PC-3 (cell line): ENCODE measurements at regions not wholly inside any gene's neighbourhood (a gene's known extent, or its start where the extent isn't known, plus 50 kb on each side); places are given as distances from the start of the nearest gene placed in this dataset.

Experiments
- ATAC-seq: fragments of 200-7000 bp; cut with Tn5 transposase; 2 replicates; pipeline ENCODE4 v1.9.1; 2020; ENCODE audit warnings: mild to moderate bottlenecking, moderate library complexity
- BruUV-seq: library from RNA; stranded (reverse); fragments of 400-500 nt; replicated peaks from 2 replicates; lab custom pipeline; 2021; lab: Mats Ljungman, UMichigan
- CTCF ChIA-PET: fragments of 300-600 bp; sonication (Branson Sonifier 250); formaldehyde crosslinking; loops from one replicate; lab custom pipeline; 2022; ENCODE audit warnings: antibody characterized with exemption; lab: Charles Lee
- POLR2A ChIA-PET: fragments of 300-600 bp; sonication (Branson Sonifier 250); formaldehyde crosslinking; loops from one replicate; lab custom pipeline; 2022; ENCODE audit warnings: antibody characterized with exemption; ENCODE audit not compliant: unreplicated experiment; lab: Charles Lee
- DNase-seq: peaks from one replicate; pipeline ENCODE4 v3.0.0-alpha.2; 2015
- H2AFZ ChIP-seq: fragments of 300-600 bp; sonication (generic); 2 replicates; pipeline ENCODE4 v1.6.0; 2016; ENCODE audit warnings: antibody characterized with exemption, low read length
- H3F3A ChIP-seq: fragments of 300-600 bp; sonication (generic); one replicate; pipeline ENCODE4 v1.6.0; 2017; ENCODE audit warnings: antibody characterized with exemption, low read length, control low read depth, mild to moderate bottlenecking; ENCODE audit not compliant: unreplicated experiment
- H3K27ac ChIP-seq: fragments of 300-600 bp; sonication (generic); 2 replicates; pipeline ENCODE4 v1.5.1; 2016; ENCODE audit warnings: mild to moderate bottlenecking, low read length
- H3K27me3 ChIP-seq: fragments of 300-600 bp; sonication (generic); 2 replicates; pipeline ENCODE4 v1.6.1; 2016; ENCODE audit warnings: low read length, mixed read lengths
- H3K36me3 ChIP-seq: fragments of 300-600 bp; sonication (generic); 2 replicates; pipeline ENCODE4 v1.6.1; 2016; ENCODE audit warnings: low read depth, mixed run types, low read length, mixed read lengths
- H3K4me1 ChIP-seq: fragments of 300-600 bp; sonication (generic); 2 replicates; pipeline ENCODE4 v1.5.1; 2016; ENCODE audit warnings: low read length; ENCODE audit not compliant: insufficient read depth
- H3K4me2 ChIP-seq: fragments of 300-600 bp; sonication (generic); 2 replicates; pipeline ENCODE4 v1.6.0; 2016; ENCODE audit warnings: low read length
- H3K4me3 ChIP-seq: fragments of 300-600 bp; sonication (generic); 2 replicates; pipeline ENCODE4 v1.5.1; 2016; ENCODE audit warnings: mild to moderate bottlenecking, low read length, mixed read lengths
- H3K79me2 ChIP-seq: fragments of 300-600 bp; sonication (generic); 2 replicates; pipeline ENCODE4 v1.6.1; 2017; ENCODE audit warnings: low read length, mixed read lengths
- H3K9ac ChIP-seq: fragments of 300-600 bp; sonication (generic); 2 replicates; pipeline ENCODE4 v1.6.0; 2016; ENCODE audit warnings: mild to moderate bottlenecking, low read length
- H3K9me2 ChIP-seq: fragments of 300-600 bp; sonication (generic); replicated peaks from 2 replicates; pipeline ENCODE4 v1.6.1; 2016; ENCODE audit warnings: mixed run types, low read length, mixed read lengths
- H3K9me3 ChIP-seq: fragments of 300-600 bp; sonication (generic); 2 replicates; pipeline ENCODE4 v1.6.1; 2016; ENCODE audit warnings: low read length, mixed read lengths
- H4K20me1 ChIP-seq: fragments of 300-600 bp; sonication (generic); 2 replicates; pipeline ENCODE4 v1.6.1; 2016; ENCODE audit warnings: low read length, mixed read lengths
- EZH2 ChIP-seq: fragments of 300-600 bp; sonication (generic); IDR thresholded peaks from one replicate; pipeline ENCODE4 v1.6.1; 2017; ENCODE audit warnings: antibody characterized with exemption, mild to moderate bottlenecking, low read length; ENCODE audit not compliant: unreplicated experiment
- EZH2phosphoT487 ChIP-seq: fragments of 300-600 bp; sonication (generic); IDR thresholded peaks from 2 replicates; pipeline ENCODE4 v1.6.1; 2018; ENCODE audit warnings: mild to moderate bottlenecking, antibody characterized with exemption, low read length, borderline replicate concordance
- intact Hi-C: fragments of 100-400 bp; cut with micrococcal nuclease; formaldehyde crosslinking; loops from 2 replicates; pipeline ENCODE4 v1.9.0; 2023
- TF ChIP-seq, protein P1 (sequence below): fragments of 300-600 bp; sonication (generic); conservative IDR thresholded peaks from 2 replicates; pipeline ENCODE4 v1.5.1; 2017; ENCODE audit warnings: antibody characterized with exemption, low read depth, mild to moderate bottlenecking, low read length

DNA sequence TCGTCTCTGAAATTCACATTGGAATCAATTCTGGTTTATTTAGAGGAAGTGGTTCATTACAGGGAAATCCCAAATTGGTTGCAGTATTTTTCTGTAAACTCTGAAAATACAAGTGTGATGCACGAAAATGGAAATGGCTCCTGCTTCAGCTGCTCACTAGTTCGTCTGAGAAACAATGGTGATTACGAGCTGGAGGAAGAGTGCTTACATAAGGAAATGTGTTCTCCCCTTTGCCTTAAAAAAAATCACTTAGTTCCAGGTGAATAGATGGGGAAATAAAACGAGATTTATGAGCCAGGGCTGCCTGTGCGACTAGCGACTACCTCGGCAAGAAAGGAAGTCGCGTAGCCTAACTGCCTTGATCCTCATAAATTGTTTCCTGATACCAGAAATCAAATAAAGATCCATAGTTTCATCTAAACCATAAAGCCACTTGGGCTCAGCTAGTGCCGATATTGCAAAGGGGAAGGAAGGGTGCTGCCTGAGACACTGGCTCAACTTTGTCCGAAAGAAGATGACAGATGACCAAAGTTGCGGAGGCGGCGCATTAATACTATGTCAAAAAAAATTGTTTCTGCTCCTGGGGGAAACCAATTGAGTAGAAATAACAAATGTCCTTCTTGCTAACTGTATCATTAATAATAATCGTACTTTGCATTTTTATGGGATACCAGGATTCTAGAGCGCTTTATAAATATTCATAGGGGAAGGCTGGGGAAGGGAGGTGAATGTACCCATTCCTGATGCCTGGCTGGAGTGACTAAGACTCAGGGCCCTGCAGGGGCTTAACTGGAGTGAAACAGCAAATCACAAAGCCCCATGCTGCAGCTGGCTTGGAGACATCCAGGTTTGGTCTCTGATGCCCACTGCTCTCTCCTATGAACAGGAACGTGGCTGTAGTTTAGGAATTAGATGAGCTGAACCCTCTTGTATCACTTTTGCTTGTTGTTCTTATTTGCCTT, 185.7 kb downstream of the BLID start:
- ATAC-seq: no peak

DNA sequence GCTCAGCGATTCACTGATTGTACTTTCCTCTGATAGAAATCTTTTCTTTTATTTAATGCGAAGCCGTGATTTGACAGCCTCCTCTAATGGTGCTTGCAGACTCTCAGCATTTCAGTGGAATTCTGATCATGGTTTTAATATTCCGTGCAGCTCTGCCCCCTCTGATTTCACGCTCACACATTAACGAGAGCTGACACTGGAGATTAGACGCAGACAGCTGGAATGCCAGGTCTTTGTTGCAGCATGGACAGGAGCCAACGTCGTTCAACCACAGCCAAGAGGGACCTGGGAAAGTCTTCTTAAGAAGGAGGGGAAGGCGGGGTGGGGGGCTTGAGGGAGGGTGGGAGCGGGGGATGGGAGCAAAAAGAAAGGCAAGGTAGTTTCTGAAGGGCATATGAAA, 186.4 kb downstream of the BLID start:
- TF ChIP-seq EZH2phosphoT487 (no peak), EZH2 (no peak)
- TF ChIP-seq, protein P1, sequence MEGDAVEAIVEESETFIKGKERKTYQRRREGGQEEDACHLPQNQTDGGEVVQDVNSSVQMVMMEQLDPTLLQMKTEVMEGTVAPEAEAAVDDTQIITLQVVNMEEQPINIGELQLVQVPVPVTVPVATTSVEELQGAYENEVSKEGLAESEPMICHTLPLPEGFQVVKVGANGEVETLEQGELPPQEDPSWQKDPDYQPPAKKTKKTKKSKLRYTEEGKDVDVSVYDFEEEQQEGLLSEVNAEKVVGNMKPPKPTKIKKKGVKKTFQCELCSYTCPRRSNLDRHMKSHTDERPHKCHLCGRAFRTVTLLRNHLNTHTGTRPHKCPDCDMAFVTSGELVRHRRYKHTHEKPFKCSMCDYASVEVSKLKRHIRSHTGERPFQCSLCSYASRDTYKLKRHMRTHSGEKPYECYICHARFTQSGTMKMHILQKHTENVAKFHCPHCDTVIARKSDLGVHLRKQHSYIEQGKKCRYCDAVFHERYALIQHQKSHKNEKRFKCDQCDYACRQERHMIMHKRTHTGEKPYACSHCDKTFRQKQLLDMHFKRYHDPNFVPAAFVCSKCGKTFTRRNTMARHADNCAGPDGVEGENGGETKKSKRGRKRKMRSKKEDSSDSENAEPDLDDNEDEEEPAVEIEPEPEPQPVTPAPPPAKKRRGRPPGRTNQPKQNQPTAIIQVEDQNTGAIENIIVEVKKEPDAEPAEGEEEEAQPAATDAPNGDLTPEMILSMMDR: no peak
- CTCF ChIA-PET: no interaction called here
- H3K79me2 ChIP-seq: no peaks in the 10 kb centered on the region
- H3K9me3 ChIP-seq: no peaks in the 10 kb centered on the region
- H3K4me1 ChIP-seq: peaks cover 29% of the 10 kb centered on the region
- peak; percentile 27 for DNase-seq
- peak overlapping the region; percentile 61 for H2AFZ ChIP-seq
- no peaks in the 10 kb centered on the region for H3K9me2 ChIP-seq
- POLR2A ChIA-PET: no interaction called here
- H3K4me3 ChIP-seq: peak overlapping the region; percentile 35; the same call in 1 of the 2 replicates
- no peaks in the 10 kb centered on the region for H3K27me3 ChIP-seq
- no peak overlapping the region for H3K9ac ChIP-seq
- no peaks in the 10 kb centered on the region for H3F3A ChIP-seq
- ATAC-seq: no peak
- H3K36me3 ChIP-seq: no peaks in the 10 kb centered on the region
- intact Hi-C loops: no loop called here
- peak overlapping the region; percentile 61 for H3K4me2 ChIP-seq
- no peak overlapping the region for H3K27ac ChIP-seq
- BruUV-seq: no TSS peak
- H4K20me1 ChIP-seq: no peaks in the 10 kb centered on the region

More for the DNA sequence above, 185.7 kb downstream of the BLID start:
- H3K9me3 ChIP-seq: no peaks in the 10 kb centered on the region
- H3K4me1 ChIP-seq: peaks cover 29% of the 10 kb centered on the region
- no TSS peak for BruUV-seq
- no peak overlapping the region for H3K27ac ChIP-seq
- ChIA-PET POLR2A (no interaction called here), CTCF (no interaction called here)
- H3K79me2 ChIP-seq: no peaks in the 10 kb centered on the region
- H3F3A ChIP-seq: no peaks in the 10 kb centered on the region
- DNase-seq: no peak
- H3K27me3 ChIP-seq: no peaks in the 10 kb centered on the region
- no peak for TF ChIP-seq EZH2
- TF ChIP-seq, protein P1: no peak
- no peak for TF ChIP-seq EZH2phosphoT487
- no peaks in the 10 kb centered on the region for H3K9me2 ChIP-seq
- no peak overlapping the region for H2AFZ ChIP-seq
- H3K4me3 ChIP-seq: no peak overlapping the region
- H3K4me2 ChIP-seq: no peak overlapping the region
- H4K20me1 ChIP-seq: no peaks in the 10 kb centered on the region
- no peaks in the 10 kb centered on the region for H3K36me3 ChIP-seq
- intact Hi-C loops: no loop called here
- H3K9ac ChIP-seq: no peak overlapping the region
